Transverse colon (tissue), 4 donors: ENCODE measurements at regions not wholly inside any gene's neighbourhood (a gene's known extent, or its start where the extent isn't known, plus 50 kb on each side); places are given as distances from the start of the nearest gene placed in this dataset.

Experiments used
- EP300 ChIP-seq: sonication (generic); formaldehyde crosslinking; IDR thresholded peaks from one replicate; pipeline ENCODE4 v1.6.1; 2017; ENCODE audit warnings: antibody characterized with exemption, low read depth
- POLR2AphosphoS5 ChIP-seq, 3 donors: sonication (generic); formaldehyde crosslinking; IDR thresholded peaks; one replicate each; pipeline ENCODE4 v1.6.1; 2016; ENCODE audit warnings: antibody characterized with exemption in 3 of 3
- TF ChIP-seq, protein P1 (sequence below), 5 experiments: fragments of 200-600 bp in 3 of 5; fragments of 450-650 bp in 2 of 5; sonication (generic) in 3 of 5; IDR thresholded peaks; 1 replicate in 2 of 5; 2 replicates in 3 of 5; pipeline ENCODE4 v1.5.1; 2016 to 2017; ENCODE audit warnings: antibody characterized with exemption in 5 of 5, inconsistent platforms in 3 of 5, mild to moderate bottlenecking in 2 of 5, moderate library complexity in 1 of 5

GRCh38 chr2:33984131-33984530 lies 385.0 kb upstream of the FAM98A start:
- TF ChIP-seq, protein P1, sequence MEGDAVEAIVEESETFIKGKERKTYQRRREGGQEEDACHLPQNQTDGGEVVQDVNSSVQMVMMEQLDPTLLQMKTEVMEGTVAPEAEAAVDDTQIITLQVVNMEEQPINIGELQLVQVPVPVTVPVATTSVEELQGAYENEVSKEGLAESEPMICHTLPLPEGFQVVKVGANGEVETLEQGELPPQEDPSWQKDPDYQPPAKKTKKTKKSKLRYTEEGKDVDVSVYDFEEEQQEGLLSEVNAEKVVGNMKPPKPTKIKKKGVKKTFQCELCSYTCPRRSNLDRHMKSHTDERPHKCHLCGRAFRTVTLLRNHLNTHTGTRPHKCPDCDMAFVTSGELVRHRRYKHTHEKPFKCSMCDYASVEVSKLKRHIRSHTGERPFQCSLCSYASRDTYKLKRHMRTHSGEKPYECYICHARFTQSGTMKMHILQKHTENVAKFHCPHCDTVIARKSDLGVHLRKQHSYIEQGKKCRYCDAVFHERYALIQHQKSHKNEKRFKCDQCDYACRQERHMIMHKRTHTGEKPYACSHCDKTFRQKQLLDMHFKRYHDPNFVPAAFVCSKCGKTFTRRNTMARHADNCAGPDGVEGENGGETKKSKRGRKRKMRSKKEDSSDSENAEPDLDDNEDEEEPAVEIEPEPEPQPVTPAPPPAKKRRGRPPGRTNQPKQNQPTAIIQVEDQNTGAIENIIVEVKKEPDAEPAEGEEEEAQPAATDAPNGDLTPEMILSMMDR (IDR thresholded peaks at IDR 0.05): no peak
- no peak for TF ChIP-seq POLR2AphosphoS5 (IDR thresholded peaks at IDR 0.05)
- no peak for TF ChIP-seq EP300
